ENCODE measurements at regions not wholly inside any gene's neighbourhood (a gene's known extent, or its start where the extent isn't known, plus 50 kb on each side); places are given as distances from the start of the nearest gene placed in this dataset.

GRCh38 chr18:76594966-76595365 is 99.9 kb upstream of the ZNF516 start:
- Mint-ChIP-seq H3K27ac (no peak overlapping the region), H3K36me3 (ENCODE audit: low read depth) (no peaks in the 10 kb centered on the region), H3K27me3 (peaks cover 23% of the 10 kb centered on the region), H3K4me3 (no peak overlapping the region), H3K9me3 (peaks cover 5% of the 10 kb centered on the region), H3K4me1 (no peaks in the 10 kb centered on the region)
- CTCF ChIA-PET, result no interaction called here
- ATAC-seq (ENCODE audit: low read depth) (no peak), DNase-seq (no peak)
- POLR2A ChIA-PET, result no interaction called here
- no peak for TF ChIP-seq CTCF (IDR thresholded peaks at IDR 0.05)
- intact Hi-C loops (cut with micrococcal nuclease), result no loop called here

- DNase-seq, result no peak
- no peaks in the 10 kb centered on the region for H3K36me3 Mint-ChIP-seq (ENCODE audit: low read depth)
- peaks cover 5% of the 10 kb centered on the region for H3K4me1 Mint-ChIP-seq
- POLR2A ChIA-PET, result no interaction called here
- peaks cover 5% of the 10 kb centered on the region for H3K9me3 Mint-ChIP-seq
- ATAC-seq (ENCODE audit: low read depth), result no peak
- CTCF ChIA-PET, result no interaction called here
- no peak overlapping the region for H3K4me3 Mint-ChIP-seq
- no peak for TF ChIP-seq CTCF (IDR thresholded peaks at IDR 0.05)
- H3K27ac Mint-ChIP-seq, result no peak overlapping the region
- intact Hi-C loops (cut with micrococcal nuclease), result no loop called here
- H3K27me3 Mint-ChIP-seq, result peaks cover 33% of the 10 kb centered on the region
Measured at GRCh38 chr18:76593843-76594242, 98.8 kb upstream of the ZNF516 start.

GRCh38 chr18:76592981-76593381 is 97.9 kb upstream of the ZNF516 start:
- ChIA-PET POLR2A (no interaction called here), CTCF (no interaction called here)
- Mint-ChIP-seq H3K9me3 (peaks cover 5% of the 10 kb centered on the region), H3K4me3 (no peak overlapping the region), H3K4me1 (peaks cover 5% of the 10 kb centered on the region), H3K36me3 (ENCODE audit: low read depth) (no peaks in the 10 kb centered on the region), H3K27me3 (peaks cover 39% of the 10 kb centered on the region), H3K27ac (no peak overlapping the region)
- no peak for DNase-seq
- no peak for ATAC-seq (ENCODE audit: low read depth)
- intact Hi-C loops (cut with micrococcal nuclease), result no loop called here
- no peak for TF ChIP-seq CTCF (IDR thresholded peaks at IDR 0.05)

GRCh38 chr18:76592096-76592495 is 97.1 kb upstream of the ZNF516 start:
- no peak for ATAC-seq (ENCODE audit: low read depth)
- CTCF ChIA-PET, result no interaction called here
- Mint-ChIP-seq H3K36me3 (ENCODE audit: low read depth) (no peaks in the 10 kb centered on the region), H3K27ac (no peak overlapping the region), H3K4me3 (no peak overlapping the region), H3K9me3 (peaks cover 5% of the 10 kb centered on the region), H3K4me1 (peaks cover 5% of the 10 kb centered on the region), H3K27me3 (peaks cover 39% of the 10 kb centered on the region)
- POLR2A ChIA-PET, result no interaction called here
- TF ChIP-seq CTCF (IDR thresholded peaks at IDR 0.05), result no peak
- intact Hi-C loops (cut with micrococcal nuclease), result no loop called here
- DNase-seq, result no peak

GRCh38 chr18:76589866-76590265 is 94.8 kb upstream of the ZNF516 start:
- ChIA-PET CTCF (no interaction called here), POLR2A (no interaction called here)
- intact Hi-C loops (cut with micrococcal nuclease), result loop anchor here (10.0 kb wide), 1 partner anchor 135 kb away; no protein-coding TSS in a partner anchor
- TF ChIP-seq CTCF (IDR thresholded peaks at IDR 0.05), result no peak
- H3K4me1 Mint-ChIP-seq, result peaks cover 5% of the 10 kb centered on the region
- no peak overlapping the region for H3K27ac Mint-ChIP-seq
- H3K27me3 Mint-ChIP-seq, result peaks cover 39% of the 10 kb centered on the region
- peaks cover 2% of the 10 kb centered on the region for H3K9me3 Mint-ChIP-seq
- DNase-seq (no peak), ATAC-seq (ENCODE audit: low read depth) (no peak)
- no peak overlapping the region for H3K4me3 Mint-ChIP-seq
- no peaks in the 10 kb centered on the region for H3K36me3 Mint-ChIP-seq (ENCODE audit: low read depth)
